SK-N-SH (cell line): ENCODE measurements at regions not wholly inside any gene's neighbourhood (a gene's known extent, or its start where the extent isn't known, plus 50 kb on each side); places are given as distances from the start of the nearest gene placed in this dataset.

ENCODE experiments used
- CTCF ChIP-seq: fragments of 200-600 bp; sonication (generic); IDR thresholded peaks from 2 replicates; pipeline ENCODE4 v1.6.1; 2017; ENCODE audit warnings: antibody characterized with exemption, mild to moderate bottlenecking, moderate library complexity
- EP300 ChIP-seq, 2 experiments: IDR thresholded peaks; 2 replicates each; pipeline versions ENCODE4 v1.4.0 to v1.6.1; 2012; ENCODE audit warnings: borderline replicate concordance in 1 of 2, low read depth in 1 of 2, low read length in 1 of 2
- JUND ChIP-seq: IDR thresholded peaks from 2 replicates; pipeline ENCODE4 v1.4.0; 2012
- POLR2AphosphoS5 ChIP-seq: IDR thresholded peaks from 2 replicates; pipeline ENCODE4 v1.6.1; 2012; ENCODE audit warnings: low read depth, low read length

GRCh38 chr10:32163762-32164148 lies 107.5 kb upstream of the KIF5B start:
- TF ChIP-seq POLR2AphosphoS5 (no peak), CTCF (no peak), JUND (no peak), EP300 (IDR thresholded peaks at IDR 0.05; ENCODE audit: borderline replicate concordance in 1 of 2, low read depth in 1 of 2, low read length in 1 of 2) (no peak)
